HG03196 (cell line): ENCODE measurements at regions not wholly inside any gene's neighbourhood (a gene's known extent, or its start where the extent isn't known, plus 50 kb on each side); places are given as distances from the start of the nearest gene placed in this dataset.
"Not testable (repeated sequence)": the region's sequence is repeated elsewhere in the genome, so short reads cannot be mapped to it uniquely, and the experiment has no call there.

ENCODE experiments used
- ATAC-seq: cut with Tn5 transposase; IDR thresholded peaks from one replicate; pipeline ENCODE4 v1.9.1; 2021; ENCODE audit not compliant: unreplicated experiment

DNA sequence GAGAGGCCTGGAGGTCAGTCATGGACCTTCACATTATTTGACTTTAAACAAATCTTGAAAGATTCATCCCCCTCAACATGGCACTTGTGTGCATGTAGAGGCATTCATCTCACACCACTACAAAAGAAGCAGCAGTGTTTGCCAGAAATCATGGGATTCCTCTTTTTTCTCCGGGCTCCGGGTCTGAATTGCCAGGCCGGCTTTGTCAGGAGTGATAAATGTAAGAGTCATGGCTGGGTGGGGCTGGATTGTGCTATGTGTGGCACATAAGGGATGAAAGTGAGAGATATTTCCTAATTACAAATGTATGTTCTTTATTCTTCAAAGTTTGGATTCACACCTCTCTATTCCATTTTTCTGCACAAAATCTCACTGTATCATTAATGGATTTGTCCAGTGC, 228.7 kb upstream of the FRG1 start:
- not testable (repeated sequence) for ATAC-seq

GRCh38 chr4:189721016-189721993, 219.4 kb upstream of the FRG1 start:
- ATAC-seq = not testable (repeated sequence)

DNA sequence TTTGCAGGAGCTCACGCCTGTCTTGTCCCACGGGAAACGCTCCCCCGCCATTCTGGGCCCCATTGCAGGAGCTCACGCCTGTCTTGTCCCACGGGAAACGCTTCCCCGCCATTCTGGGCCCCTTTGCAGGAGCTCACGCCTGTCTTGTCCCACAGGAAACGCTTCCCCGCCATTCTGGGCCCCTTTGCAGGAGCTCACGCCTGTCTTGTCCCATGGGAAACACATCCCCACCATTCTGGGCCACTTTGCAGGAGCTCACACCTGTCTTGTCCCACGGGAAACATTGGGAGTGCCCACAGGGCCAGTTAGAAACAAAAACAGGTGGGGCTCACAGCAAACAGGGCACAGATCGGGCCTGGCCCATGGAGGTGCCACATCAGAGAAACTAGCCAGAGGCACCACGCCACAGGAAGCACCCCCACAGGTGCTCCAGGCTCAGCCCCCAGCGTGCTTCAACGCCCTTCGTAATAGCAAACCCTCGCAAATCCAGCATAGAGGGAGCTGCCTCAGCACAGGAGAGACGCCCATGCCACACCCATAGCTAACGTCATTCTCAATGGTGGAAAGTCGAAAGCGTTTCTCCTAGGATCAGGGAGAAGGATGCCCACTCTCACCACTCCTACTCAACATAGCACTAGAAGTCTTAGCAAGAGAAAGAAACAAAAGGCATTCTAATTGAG, 218.2 kb upstream of the FRG1 start:
- not testable (repeated sequence) for ATAC-seq

- not testable (repeated sequence) for ATAC-seq
Measured at GRCh38 chr4:189727982-189728638, 212.6 kb upstream of the FRG1 start.

DNA sequence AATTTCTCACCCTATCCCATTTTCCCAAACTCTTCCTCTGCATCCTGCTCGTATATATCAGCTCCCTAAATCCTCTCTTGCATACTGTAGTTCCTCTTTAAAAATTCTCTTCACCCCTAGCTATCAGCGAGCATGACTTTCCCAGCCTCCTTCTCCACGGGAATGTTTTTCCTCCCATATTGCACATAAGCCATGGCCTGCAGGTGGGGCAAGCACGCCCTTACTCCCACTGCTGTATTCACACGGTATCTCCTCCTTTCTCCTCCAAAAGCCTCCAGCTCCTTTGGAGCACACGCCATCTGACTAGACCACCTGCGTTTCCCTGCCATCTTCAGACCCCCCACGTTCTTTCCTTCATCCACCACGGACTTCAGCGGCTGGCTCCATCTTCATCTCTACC, 208.7 kb upstream of the FRG1 start:
- not testable (repeated sequence) for ATAC-seq

- ATAC-seq = not testable (repeated sequence)
Measured at GRCh38 chr4:189733507-189733906, 207.2 kb upstream of the FRG1 start.

GRCh38 chr4:189734648-189735267, 205.9 kb upstream of the FRG1 start:
- not testable (repeated sequence) for ATAC-seq

GRCh38 chr4:189736656-189737055, 204.0 kb upstream of the FRG1 start:
- ATAC-seq = not testable (repeated sequence)

DNA sequence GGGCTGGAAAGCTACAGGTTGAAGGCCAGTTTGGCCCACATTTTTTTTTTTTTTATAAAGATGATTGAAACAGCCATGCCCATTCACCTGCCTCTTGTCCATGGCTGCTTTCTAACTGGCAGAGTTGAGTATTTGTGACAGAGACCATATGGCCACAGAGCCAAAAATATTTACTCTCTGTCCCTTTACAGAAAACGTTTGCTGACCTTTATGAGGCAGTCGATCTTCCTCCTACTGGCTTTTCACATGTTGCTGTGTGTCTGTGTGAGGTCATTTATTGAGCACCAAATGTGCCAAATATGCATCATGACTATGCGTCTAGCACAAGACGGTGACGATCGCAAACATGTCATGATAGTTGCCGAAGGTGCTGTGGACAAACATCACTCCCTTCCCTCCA, 200.6 kb upstream of the FRG1 start:
- ATAC-seq = not testable (repeated sequence)

DNA sequence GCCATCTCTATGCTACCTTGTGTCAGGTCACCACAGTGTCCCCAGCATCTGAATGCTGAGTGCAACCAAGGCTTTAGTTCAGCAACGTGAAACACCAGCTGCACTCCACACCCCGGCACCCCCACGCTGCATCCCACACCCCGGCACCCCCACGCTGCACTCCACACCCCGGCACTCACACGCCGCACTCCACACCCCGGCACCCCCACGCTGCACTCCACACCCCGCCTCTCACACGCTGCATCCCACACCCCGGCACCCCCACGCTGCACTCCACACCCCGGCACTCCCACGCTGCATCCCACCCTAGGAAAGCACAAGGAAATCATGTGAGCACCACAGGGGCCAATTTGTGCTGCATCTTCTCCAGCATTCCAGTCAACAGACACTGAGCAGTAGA, 199.8 kb upstream of the FRG1 start:
- no peak for ATAC-seq

DNA sequence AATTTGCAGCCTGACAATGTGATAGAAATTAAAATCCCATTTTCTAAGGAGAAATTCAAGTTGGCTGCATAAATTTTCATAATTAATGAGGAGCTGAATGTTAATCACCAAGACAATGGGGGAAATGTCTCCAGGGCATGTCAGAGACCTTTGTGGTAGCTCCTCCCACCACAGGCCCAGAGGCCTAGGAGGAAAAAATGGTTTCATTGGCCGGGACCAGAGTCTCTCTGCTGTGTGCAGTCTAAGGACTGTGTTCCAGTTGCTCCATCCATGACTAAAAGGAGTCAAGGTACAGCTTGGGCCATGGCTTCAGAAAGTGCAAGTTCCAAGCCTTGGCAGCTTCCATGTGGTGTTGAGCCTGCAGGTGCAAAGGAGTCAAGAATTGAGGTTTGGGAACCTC, 187.6 kb upstream of the FRG1 start:
- ATAC-seq = not testable (repeated sequence)

DNA sequence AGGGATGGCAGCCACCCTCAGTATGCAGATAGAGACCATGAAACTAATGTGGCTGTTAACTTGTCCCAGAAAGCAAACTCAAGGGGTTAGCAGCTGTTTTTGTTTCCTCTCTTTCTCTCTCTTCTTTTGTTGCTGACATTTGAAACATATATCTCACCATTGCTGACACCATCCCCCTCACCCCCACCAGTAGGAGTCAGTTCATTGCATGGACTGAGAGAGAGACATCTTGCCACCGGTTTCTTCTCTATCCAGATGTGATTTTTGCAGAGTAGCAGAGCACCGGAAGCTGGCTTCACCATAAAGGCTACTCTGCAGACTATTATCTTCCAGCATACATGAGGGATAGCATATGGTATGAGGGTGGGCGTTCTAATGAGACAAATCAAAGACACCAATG, 177.1 kb upstream of the FRG1 start:
- no peak for ATAC-seq

GRCh38 chr4:189765301-189765700, 175.4 kb upstream of the FRG1 start:
- no peak for ATAC-seq

DNA sequence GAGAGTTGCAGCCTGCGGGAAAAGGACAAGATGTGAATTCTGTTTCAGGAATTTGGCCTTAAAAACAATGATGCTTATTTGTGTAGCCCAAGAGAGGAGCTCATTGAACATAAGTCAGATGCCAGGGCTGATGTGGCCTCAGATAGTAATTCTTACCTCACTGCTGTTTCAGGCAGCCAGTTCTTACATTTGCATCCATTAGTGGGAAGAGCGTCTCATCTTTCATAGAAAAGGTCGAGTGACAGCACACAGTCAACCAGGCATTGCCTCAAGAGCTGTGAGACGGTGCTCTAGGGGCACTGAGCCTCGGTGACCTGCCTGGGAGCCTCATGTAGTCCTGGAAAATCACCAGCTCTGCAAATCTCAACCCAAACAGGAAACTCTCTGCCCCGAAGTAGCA, 174.9 kb upstream of the FRG1 start:
- ATAC-seq = no peak

GRCh38 chr4:189767941-189768340, 172.7 kb upstream of the FRG1 start:
- no peak for ATAC-seq

DNA sequence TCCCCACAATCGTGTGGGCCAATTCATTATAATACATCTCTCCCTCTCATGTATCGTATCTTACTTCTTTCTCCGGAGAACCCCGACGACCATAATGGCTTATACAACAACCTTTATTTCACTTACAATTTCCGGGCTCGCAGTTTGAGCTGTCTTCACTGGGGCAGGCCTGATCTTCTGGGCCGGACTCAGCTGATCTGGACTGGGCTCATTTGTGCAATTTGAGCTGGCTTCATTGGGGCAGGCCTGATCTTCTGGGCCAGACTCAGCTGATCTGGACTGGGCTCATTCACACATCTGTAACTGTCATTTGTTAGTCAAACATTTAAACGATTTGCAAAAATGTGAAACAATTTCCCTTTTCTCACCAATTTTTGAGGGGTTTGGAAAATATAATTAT, 171.5 kb upstream of the FRG1 start:
- ATAC-seq = no peak

GRCh38 chr4:189771696-189772361, 168.8 kb upstream of the FRG1 start:
- no peak for ATAC-seq

DNA sequence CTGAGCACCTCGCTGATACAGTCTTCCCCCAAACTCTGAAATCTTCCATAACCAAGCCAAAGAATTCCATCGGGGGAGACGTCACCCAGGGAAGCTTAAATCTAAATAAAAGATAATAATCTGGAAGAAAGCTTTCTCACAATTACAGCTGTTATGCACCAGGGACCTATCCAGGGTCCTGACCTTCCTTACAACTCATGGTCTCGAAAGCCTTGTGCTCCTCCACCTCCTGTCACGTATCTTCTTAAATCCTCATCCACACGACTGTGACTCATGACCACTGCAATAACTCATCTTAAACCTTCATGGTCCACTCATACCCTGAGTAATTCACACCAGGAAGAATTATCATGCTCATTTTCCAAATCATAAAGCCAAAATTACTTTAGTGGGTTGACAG, 166.8 kb upstream of the FRG1 start:
- no peak for ATAC-seq

GRCh38 chr4:189779281-189779980, 161.2 kb upstream of the FRG1 start:
- no peak for ATAC-seq

DNA sequence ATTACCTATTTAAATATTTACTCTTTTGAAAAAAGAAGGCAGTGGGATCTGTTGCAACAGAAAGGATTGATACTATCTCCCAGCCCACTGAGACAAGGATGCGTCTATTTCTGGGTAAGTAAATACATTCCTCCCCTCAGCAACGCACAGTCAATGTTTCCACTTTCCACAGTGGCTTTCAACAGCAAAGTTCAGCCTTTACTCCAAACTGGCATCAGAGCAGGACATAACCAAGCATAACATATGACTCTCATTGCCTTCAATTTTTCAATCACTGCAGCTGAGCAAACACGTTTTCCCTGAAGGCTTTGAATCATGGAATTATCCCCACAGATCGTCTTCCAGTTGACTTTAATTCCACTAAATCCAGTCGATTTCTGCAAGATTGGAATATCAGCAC, 160.3 kb upstream of the FRG1 start:
- no peak for ATAC-seq
